Testis (tissue), 2 donors: ENCODE measurements at regions not wholly inside any gene's neighbourhood (a gene's known extent, or its start where the extent isn't known, plus 50 kb on each side); places are given as distances from the start of the nearest gene placed in this dataset.

Experiments
- CTCF ChIP-seq, 3 experiments: fragments of 450-650 bp in 2 of 3; fragments of 200-600 bp in 1 of 3; sonication (generic) in 1 of 3; IDR thresholded peaks; one replicate each; pipeline ENCODE4 v1.5.1; 2016 to 2019; ENCODE audit warnings: antibody characterized with exemption in 3 of 3, mild to moderate bottlenecking in 2 of 3, moderate library complexity in 1 of 3
- POLR2A ChIP-seq: fragments of 450-650 bp; IDR thresholded peaks from one replicate; pipeline ENCODE4 v1.6.1; 2017; ENCODE audit warnings: antibody characterized with exemption, mild to moderate bottlenecking, moderate library complexity

- TF ChIP-seq POLR2A = no peak
- no peak for TF ChIP-seq CTCF (IDR thresholded peaks at IDR 0.05)
Observed at GRCh38 chr2:183740241-183740640, 616.0 kb downstream of the NUP35 start.
